ENCODE measurements at regions not wholly inside any gene's neighbourhood (a gene's known extent, or its start where the extent isn't known, plus 50 kb on each side); places are given as distances from the start of the nearest gene placed in this dataset.

DNA sequence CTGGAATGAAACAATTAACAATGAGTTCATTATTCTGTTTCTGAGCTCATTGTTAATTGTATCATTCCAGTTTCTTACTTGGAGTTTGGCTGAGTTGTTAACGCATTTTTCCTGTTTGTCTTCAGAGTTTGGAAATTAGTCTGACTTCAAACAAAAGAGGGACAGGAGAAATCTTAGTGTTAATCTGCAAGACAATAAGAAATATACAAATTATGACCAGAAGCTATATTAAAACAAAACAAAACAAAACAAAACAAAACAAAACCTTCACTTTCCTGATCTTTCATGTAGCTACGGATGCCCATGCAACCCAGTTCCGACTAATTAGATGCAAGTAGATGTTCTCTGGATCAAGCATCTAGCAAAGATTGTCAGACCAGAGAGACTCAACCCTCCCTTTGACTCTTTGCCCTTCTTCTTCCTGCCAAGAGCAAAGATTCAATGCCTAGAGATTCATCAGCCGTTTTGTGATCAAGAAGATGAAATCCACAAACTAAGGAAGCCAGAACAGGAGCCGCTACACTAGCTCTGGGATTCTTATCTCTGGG is 686.2 kb upstream of the FSHR start:
- Histone ChIP-seq H3K4me1 (ENCODE audit: control insufficient read depth in 5 of 5, insufficient read depth in 5 of 5, low read length in 5 of 5) (no peaks in the 10 kb centered on the region), H3K27me3 (ENCODE audit: control insufficient read depth in 5 of 5, insufficient read depth in 4 of 5, low read length in 5 of 5) (no peaks in the 10 kb centered on the region), H3K27ac (ENCODE audit: low read depth, low read length) (no peak overlapping the region), H3K4me3 (ENCODE audit: low read depth in 1 of 5, low read length in 5 of 5) (no peak overlapping the region), H3K36me3 (ENCODE audit: control insufficient read depth in 5 of 5, insufficient read depth in 5 of 5, low read length in 5 of 5) (no peaks in the 10 kb centered on the region), H3K9ac (ENCODE audit: low read length in 5 of 5) (no peak overlapping the region), H3K9me3 (ENCODE audit: control insufficient read depth in 5 of 5, low read length in 5 of 5) (peaks cover 0 to 4% (median 0%) of the 10 kb centered on the region in 5 donors)

DNA sequence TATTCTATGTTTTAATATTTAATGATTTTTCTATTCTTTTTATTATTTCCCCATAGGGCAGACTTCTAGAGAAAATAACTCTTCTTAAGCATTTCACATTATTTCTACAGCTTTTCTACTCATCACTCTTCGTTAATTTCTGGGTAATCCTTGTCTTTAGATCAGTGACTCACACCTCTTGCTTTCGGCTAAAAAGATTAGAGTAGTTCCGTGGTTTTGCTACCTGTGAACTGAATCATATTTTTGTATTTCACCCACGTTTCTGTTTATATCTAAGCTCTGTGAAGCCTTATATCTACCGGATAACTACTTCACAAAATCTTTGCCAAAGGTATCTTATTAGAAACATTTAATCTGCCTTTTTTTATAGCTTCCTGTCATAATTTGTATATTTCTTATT is 685.5 kb upstream of the FSHR start:
- no peaks in the 10 kb centered on the region for H3K36me3 ChIP-seq (ENCODE audit: control insufficient read depth in 5 of 5, insufficient read depth in 5 of 5, low read length in 5 of 5)
- peaks cover 0 to 4% (median 0%) of the 10 kb centered on the region in 5 donors for H3K9me3 ChIP-seq (ENCODE audit: control insufficient read depth in 5 of 5, low read length in 5 of 5)
- H3K9ac ChIP-seq (ENCODE audit: low read length in 5 of 5), result no peak overlapping the region
- no peak overlapping the region for H3K4me3 ChIP-seq (ENCODE audit: low read depth in 1 of 5, low read length in 5 of 5)
- no peak overlapping the region for H3K27ac ChIP-seq (ENCODE audit: low read depth, low read length)
- H3K4me1 ChIP-seq (ENCODE audit: control insufficient read depth in 5 of 5, insufficient read depth in 5 of 5, low read length in 5 of 5), result no peaks in the 10 kb centered on the region
- H3K27me3 ChIP-seq (ENCODE audit: control insufficient read depth in 5 of 5, insufficient read depth in 4 of 5, low read length in 5 of 5), result no peaks in the 10 kb centered on the region

DNA sequence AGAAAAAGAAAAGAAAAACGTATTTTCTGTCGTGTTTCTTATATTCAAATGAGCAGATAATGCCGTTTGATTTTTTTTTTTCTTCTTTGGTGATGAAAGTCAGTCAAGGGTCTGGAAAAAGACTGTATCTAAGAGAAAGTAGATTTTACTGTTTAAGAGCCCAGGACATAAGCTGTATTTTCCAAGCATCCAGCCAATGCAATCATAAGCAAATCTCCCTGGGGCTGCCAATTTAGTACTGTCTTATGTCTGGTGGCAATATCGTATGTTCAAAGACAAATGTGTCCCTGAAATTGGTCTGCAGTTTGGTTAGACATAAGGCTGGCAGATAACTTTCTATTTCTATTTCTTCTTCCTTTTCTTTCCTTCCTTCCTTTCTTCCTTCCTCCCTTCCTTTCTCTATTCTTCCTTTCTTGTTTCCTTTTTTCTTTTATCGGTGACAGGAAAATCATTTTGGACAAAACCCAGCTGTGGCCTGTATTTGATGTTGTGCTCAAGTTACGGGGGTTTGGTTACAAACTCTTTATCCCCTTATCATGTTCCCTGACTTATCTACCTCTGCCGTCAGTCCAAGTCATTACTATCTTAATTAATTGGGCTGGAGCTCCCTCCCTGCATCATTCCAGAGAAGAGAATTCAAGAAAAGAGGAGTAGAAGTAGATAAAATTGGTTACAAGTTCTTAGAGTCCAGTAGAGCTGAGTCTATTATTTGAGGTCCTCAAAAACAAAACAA is 683.4 kb upstream of the FSHR start:
- Histone ChIP-seq H3K27me3 (ENCODE audit: control insufficient read depth in 5 of 5, insufficient read depth in 4 of 5, low read length in 5 of 5) (no peaks in the 10 kb centered on the region), H3K36me3 (ENCODE audit: control insufficient read depth in 5 of 5, insufficient read depth in 5 of 5, low read length in 5 of 5) (no peaks in the 10 kb centered on the region), H3K9me3 (ENCODE audit: control insufficient read depth in 5 of 5, low read length in 5 of 5) (no peaks in the 10 kb centered on the region), H3K27ac (ENCODE audit: low read depth, low read length) (no peak overlapping the region), H3K4me1 (ENCODE audit: control insufficient read depth in 5 of 5, insufficient read depth in 5 of 5, low read length in 5 of 5) (no peaks in the 10 kb centered on the region), H3K9ac (ENCODE audit: low read length in 5 of 5) (no peak overlapping the region), H3K4me3 (ENCODE audit: low read depth in 1 of 5, low read length in 5 of 5) (no peak overlapping the region)

DNA sequence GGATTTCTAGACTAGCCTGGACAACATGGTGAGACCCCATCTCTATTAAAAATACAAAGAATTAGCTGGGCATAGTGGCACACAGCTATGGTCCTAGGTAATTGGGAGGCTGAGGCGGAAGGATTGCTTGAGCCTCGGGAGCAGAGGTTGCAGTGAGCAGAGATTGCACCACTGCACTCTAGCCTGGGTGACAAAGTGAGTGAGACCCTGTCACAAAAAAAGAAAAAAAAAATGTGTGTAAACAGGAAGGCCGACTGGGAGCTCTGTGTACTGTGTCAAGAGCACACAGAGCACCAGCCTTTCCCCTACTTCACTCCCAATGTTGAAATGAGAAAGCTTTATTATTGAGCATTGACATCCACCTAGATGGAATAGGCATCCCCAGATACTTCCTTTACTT is 681.7 kb upstream of the FSHR start:
- Histone ChIP-seq H3K27ac (ENCODE audit: low read depth, low read length) (no peak overlapping the region), H3K4me1 (ENCODE audit: control insufficient read depth in 5 of 5, insufficient read depth in 5 of 5, low read length in 5 of 5) (no peaks in the 10 kb centered on the region), H3K9me3 (ENCODE audit: control insufficient read depth in 5 of 5, low read length in 5 of 5) (no peaks in the 10 kb centered on the region), H3K4me3 (ENCODE audit: low read depth in 1 of 5, low read length in 5 of 5) (no peak overlapping the region), H3K9ac (ENCODE audit: low read length in 5 of 5) (no peak overlapping the region), H3K36me3 (ENCODE audit: control insufficient read depth in 5 of 5, insufficient read depth in 5 of 5, low read length in 5 of 5) (no peaks in the 10 kb centered on the region), H3K27me3 (ENCODE audit: control insufficient read depth in 5 of 5, insufficient read depth in 4 of 5, low read length in 5 of 5) (no peaks in the 10 kb centered on the region)

DNA sequence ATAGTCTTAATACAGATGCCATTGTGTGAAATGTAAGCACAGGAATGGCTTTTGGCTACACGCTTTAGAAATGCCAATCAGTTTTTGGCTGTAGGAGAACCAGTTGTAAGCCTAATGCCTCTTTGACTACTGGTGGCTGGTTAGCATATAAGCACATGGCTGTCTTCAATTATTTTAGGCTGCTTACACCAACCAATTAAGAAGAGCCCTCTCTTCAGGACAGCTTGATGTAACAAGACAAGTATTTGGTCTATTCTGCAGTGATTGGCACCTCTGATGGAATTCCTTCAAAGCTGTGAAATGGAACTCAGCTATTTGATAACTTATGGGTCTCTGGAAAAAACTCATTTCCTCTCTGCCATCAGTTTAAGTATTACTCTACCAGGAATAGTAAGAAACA is 680.1 kb upstream of the FSHR start:
- H3K9ac ChIP-seq (ENCODE audit: low read length in 5 of 5), result no peak overlapping the region
- no peak overlapping the region for H3K4me3 ChIP-seq (ENCODE audit: low read depth in 1 of 5, low read length in 5 of 5)
- no peaks in the 10 kb centered on the region for H3K36me3 ChIP-seq (ENCODE audit: control insufficient read depth in 5 of 5, insufficient read depth in 5 of 5, low read length in 5 of 5)
- no peaks in the 10 kb centered on the region for H3K4me1 ChIP-seq (ENCODE audit: control insufficient read depth in 5 of 5, insufficient read depth in 5 of 5, low read length in 5 of 5)
- no peaks in the 10 kb centered on the region for H3K27me3 ChIP-seq (ENCODE audit: control insufficient read depth in 5 of 5, insufficient read depth in 4 of 5, low read length in 5 of 5)
- no peak overlapping the region for H3K27ac ChIP-seq (ENCODE audit: low read depth, low read length)
- H3K9me3 ChIP-seq (ENCODE audit: control insufficient read depth in 5 of 5, low read length in 5 of 5), result no peaks in the 10 kb centered on the region

DNA sequence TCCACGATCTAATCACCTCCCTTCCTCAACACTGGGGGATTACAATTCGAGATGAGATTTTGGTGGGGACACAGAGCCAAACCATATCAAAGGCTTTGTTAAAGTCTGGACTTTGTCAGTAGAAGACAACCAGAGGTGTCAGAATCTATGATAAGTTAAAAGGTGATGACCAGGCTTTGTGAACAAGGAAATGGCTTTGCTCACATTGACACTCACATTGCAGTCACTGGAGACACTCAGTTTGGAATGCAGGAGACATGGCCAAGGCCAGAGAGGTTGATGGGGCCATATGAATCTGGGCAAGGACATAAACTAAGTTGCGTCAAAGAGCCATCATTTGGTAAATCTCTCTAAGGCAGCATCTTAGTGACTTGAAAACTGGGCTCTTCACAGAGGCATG is 678.2 kb upstream of the FSHR start:
- no peak overlapping the region for H3K9ac ChIP-seq (ENCODE audit: low read length in 5 of 5)

DNA sequence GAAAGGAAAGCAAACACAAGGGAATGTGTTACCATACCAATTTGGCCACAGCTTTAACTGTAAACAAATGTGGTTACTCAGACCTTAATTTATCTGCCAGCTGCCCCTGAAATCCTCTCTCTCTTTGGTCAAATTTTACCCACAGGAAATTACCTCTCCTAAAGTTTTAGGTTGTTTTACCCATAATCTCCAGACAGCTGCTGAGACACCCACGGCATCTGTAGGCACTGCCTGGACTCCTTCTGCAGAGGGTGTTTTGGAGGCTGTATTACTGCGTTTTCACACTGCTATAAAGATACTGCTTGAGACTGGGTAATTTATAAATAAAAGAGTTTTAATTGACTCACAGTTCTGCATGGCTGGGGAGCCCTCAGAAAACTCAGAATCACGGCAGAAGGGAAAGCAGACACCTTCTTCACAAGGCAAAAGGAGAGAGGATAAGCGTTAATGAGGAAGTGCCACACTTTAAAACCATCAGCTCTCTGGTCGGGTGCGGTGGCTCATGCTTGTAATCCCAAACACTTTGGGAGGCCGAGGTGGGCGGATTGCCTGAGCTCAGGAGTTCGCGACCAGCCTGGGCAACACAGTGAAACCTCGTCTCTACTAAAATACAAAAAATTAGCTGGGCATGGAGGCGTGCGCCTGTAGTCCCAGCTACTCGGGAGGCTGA is 677.5 kb upstream of the FSHR start:
- Histone ChIP-seq H3K9me3 (ENCODE audit: control insufficient read depth in 5 of 5, low read length in 5 of 5) (no peaks in the 10 kb centered on the region), H3K4me1 (ENCODE audit: control insufficient read depth in 5 of 5, insufficient read depth in 5 of 5, low read length in 5 of 5) (no peaks in the 10 kb centered on the region), H3K4me3 (ENCODE audit: low read depth in 1 of 5, low read length in 5 of 5) (no peak overlapping the region), H3K27me3 (ENCODE audit: control insufficient read depth in 5 of 5, insufficient read depth in 4 of 5, low read length in 5 of 5) (peaks cover 0 to 3% (median 0%) of the 10 kb centered on the region in 5 donors), H3K9ac (ENCODE audit: low read length in 5 of 5) (no peak overlapping the region), H3K27ac (ENCODE audit: low read depth, low read length) (no peak overlapping the region), H3K36me3 (ENCODE audit: control insufficient read depth in 5 of 5, insufficient read depth in 5 of 5, low read length in 5 of 5) (no peaks in the 10 kb centered on the region)

More for the DNA sequence above, 678.2 kb upstream of the FSHR start:
- Histone ChIP-seq H3K36me3 (ENCODE audit: control insufficient read depth in 5 of 5, insufficient read depth in 5 of 5, low read length in 5 of 5) (no peaks in the 10 kb centered on the region), H3K27me3 (ENCODE audit: control insufficient read depth in 5 of 5, insufficient read depth in 4 of 5, low read length in 5 of 5) (no peaks in the 10 kb centered on the region), H3K4me1 (ENCODE audit: control insufficient read depth in 5 of 5, insufficient read depth in 5 of 5, low read length in 5 of 5) (no peaks in the 10 kb centered on the region), H3K27ac (ENCODE audit: low read depth, low read length) (no peak overlapping the region), H3K4me3 (ENCODE audit: low read depth in 1 of 5, low read length in 5 of 5) (no peak overlapping the region), H3K9me3 (ENCODE audit: control insufficient read depth in 5 of 5, low read length in 5 of 5) (no peaks in the 10 kb centered on the region)

DNA sequence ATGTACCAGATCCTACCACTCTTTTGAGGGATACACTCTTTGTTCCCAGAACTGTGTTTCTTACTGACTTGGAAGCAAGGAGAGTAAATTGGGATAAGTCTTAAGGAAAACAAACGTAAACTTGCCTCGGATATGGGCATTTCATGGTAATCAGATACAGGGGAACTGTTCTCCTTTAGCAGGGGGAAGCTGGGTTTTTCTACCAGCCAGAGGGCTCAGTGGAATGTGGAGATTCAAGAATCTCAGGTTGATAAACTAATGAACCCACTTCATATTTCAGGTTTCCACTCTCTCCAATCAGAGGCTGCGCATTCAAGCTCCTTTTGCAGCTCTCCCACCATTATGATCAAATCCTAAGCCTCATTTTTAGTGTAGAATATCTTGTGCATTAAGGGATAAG is 676.5 kb upstream of the FSHR start:
- no peak overlapping the region for H3K9ac ChIP-seq (ENCODE audit: low read length in 5 of 5)
- no peak overlapping the region for H3K4me3 ChIP-seq (ENCODE audit: low read depth in 1 of 5, low read length in 5 of 5)
- no peak overlapping the region for H3K27ac ChIP-seq (ENCODE audit: low read depth, low read length)
- no peaks in the 10 kb centered on the region for H3K36me3 ChIP-seq (ENCODE audit: control insufficient read depth in 5 of 5, insufficient read depth in 5 of 5, low read length in 5 of 5)
- H3K4me1 ChIP-seq (ENCODE audit: control insufficient read depth in 5 of 5, insufficient read depth in 5 of 5, low read length in 5 of 5), result no peaks in the 10 kb centered on the region
- H3K27me3 ChIP-seq (ENCODE audit: control insufficient read depth in 5 of 5, insufficient read depth in 4 of 5, low read length in 5 of 5), result peaks cover 0 to 3% (median 0%) of the 10 kb centered on the region in 5 donors
- no peaks in the 10 kb centered on the region for H3K9me3 ChIP-seq (ENCODE audit: control insufficient read depth in 5 of 5, low read length in 5 of 5)

DNA sequence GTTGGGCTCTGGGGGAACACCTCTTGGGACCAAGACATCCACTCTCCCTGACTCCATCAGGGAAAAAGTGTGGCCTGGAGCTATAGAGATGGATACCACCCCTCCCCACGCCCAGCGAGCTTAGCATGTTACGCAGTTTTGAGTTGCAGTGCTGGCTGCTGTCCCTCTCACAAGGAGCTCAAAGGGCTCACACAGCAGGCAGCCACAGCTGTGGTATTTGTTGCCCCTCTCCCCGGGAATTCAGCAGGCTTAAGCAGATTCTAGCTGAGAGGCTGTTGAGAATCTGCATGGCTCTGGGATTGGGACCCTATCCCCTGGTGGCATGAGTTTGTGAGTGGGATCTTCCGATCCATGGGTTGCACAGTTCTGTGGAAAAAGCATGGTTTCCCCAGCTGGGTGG is 673.1 kb upstream of the FSHR start:
- peaks cover 0 to 3% (median 0%) of the 10 kb centered on the region in 5 donors for H3K27me3 ChIP-seq (ENCODE audit: control insufficient read depth in 5 of 5, insufficient read depth in 4 of 5, low read length in 5 of 5)
- peaks cover 0 to 4% (median 4%) of the 10 kb centered on the region in 5 donors for H3K9me3 ChIP-seq (ENCODE audit: control insufficient read depth in 5 of 5, low read length in 5 of 5)
- no peak overlapping the region for H3K9ac ChIP-seq (ENCODE audit: low read length in 5 of 5)
- no peak overlapping the region for H3K27ac ChIP-seq (ENCODE audit: low read depth, low read length)
- no peaks in the 10 kb centered on the region for H3K4me1 ChIP-seq (ENCODE audit: control insufficient read depth in 5 of 5, insufficient read depth in 5 of 5, low read length in 5 of 5)
- no peaks in the 10 kb centered on the region for H3K36me3 ChIP-seq (ENCODE audit: control insufficient read depth in 5 of 5, insufficient read depth in 5 of 5, low read length in 5 of 5)
- no peak overlapping the region for H3K4me3 ChIP-seq (ENCODE audit: low read depth in 1 of 5, low read length in 5 of 5)

DNA sequence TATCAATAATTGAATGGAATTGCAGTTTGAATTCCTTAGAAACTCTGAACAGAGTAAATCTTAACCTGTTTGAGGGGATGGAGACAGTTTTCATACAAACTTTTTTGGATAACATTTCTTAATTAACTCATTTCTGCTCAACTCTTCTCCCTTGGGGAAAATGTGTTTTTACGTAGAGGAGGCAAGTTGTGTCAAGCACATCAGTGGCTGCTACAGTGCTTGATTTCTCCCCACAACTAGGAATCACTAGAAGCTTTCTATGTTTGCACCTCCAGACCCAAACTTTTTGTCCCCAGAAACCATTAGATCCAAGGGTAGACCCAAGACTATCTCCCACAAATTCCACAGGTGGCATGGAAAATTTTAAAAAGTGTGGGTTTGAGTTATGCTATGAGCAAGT is 658.9 kb upstream of the FSHR start:
- no peak overlapping the region for H3K27ac ChIP-seq (ENCODE audit: low read depth, low read length)
- no peaks in the 10 kb centered on the region for H3K4me1 ChIP-seq (ENCODE audit: control insufficient read depth in 5 of 5, insufficient read depth in 5 of 5, low read length in 5 of 5)
- H3K4me3 ChIP-seq (ENCODE audit: low read depth in 1 of 5, low read length in 5 of 5), result no peak overlapping the region
- no peak overlapping the region for H3K9ac ChIP-seq (ENCODE audit: low read length in 5 of 5)
- no peaks in the 10 kb centered on the region for H3K27me3 ChIP-seq (ENCODE audit: control insufficient read depth in 5 of 5, insufficient read depth in 4 of 5, low read length in 5 of 5)
- no peaks in the 10 kb centered on the region for H3K9me3 ChIP-seq (ENCODE audit: control insufficient read depth in 5 of 5, low read length in 5 of 5)
- no peaks in the 10 kb centered on the region for H3K36me3 ChIP-seq (ENCODE audit: control insufficient read depth in 5 of 5, insufficient read depth in 5 of 5, low read length in 5 of 5)

All from subcutaneous abdominal adipose tissue (tissue), 5 donors.